DND-41 (cell line): ENCODE measurements at regions not wholly inside any gene's neighbourhood (a gene's known extent, or its start where the extent isn't known, plus 50 kb on each side); places are given as distances from the start of the nearest gene placed in this dataset.

Experiments
- EZH2 ChIP-seq: IDR thresholded peaks from 3 replicates; pipeline ENCODE4 v1.6.1; 2012; ENCODE audit warnings: borderline replicate concordance, low read depth, mild to moderate bottlenecking, moderate library complexity, low read length, inconsistent platforms; ENCODE audit not compliant: severe bottlenecking
- TF ChIP-seq, protein P1 (sequence below): IDR thresholded peaks from 2 replicates; pipeline ENCODE4 v1.5.1; 2012; ENCODE audit warnings: borderline replicate concordance, low read length, moderate library complexity, mild to moderate bottlenecking; ENCODE audit not compliant: poor library complexity, severe bottlenecking; ENCODE audit errors: extremely low read depth

DNA sequence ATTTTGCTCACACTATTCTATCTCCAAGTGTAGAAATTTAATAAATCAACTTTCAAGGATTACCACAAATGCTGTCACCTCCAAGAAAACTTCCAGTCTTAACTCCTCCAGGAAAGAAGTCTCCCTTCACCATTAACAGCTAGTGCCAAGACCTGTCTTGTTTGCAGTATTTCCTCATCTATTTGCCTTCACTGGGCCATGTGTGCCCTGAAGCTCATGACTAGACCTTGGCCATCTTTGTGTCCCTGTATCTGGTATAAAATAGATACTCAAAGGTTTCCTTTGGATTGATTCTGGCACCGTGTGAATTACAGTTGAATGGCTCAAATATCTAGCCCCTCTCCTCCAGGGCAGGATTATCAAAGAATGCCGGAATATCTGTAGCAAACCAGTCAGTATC, 346.7 kb upstream of the KLF4 start:
- TF ChIP-seq EZH2 = no peak
- TF ChIP-seq, protein P1, sequence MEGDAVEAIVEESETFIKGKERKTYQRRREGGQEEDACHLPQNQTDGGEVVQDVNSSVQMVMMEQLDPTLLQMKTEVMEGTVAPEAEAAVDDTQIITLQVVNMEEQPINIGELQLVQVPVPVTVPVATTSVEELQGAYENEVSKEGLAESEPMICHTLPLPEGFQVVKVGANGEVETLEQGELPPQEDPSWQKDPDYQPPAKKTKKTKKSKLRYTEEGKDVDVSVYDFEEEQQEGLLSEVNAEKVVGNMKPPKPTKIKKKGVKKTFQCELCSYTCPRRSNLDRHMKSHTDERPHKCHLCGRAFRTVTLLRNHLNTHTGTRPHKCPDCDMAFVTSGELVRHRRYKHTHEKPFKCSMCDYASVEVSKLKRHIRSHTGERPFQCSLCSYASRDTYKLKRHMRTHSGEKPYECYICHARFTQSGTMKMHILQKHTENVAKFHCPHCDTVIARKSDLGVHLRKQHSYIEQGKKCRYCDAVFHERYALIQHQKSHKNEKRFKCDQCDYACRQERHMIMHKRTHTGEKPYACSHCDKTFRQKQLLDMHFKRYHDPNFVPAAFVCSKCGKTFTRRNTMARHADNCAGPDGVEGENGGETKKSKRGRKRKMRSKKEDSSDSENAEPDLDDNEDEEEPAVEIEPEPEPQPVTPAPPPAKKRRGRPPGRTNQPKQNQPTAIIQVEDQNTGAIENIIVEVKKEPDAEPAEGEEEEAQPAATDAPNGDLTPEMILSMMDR = no peak
